ENCODE measurements at regions not wholly inside any gene's neighbourhood (a gene's known extent, or its start where the extent isn't known, plus 50 kb on each side); places are given as distances from the start of the nearest gene placed in this dataset.

- BruUV-seq (replicated peaks): no TSS peak
- POLR2A ChIA-PET (ENCODE audit: unreplicated experiment): no interaction called here
- no peak overlapping the region; the same call in 1 of the 2 replicates for H3K4ac ChIP-seq (ENCODE audit: low read depth, low read length)
- H3K4me2 ChIP-seq (ENCODE audit: low read depth, low read length): no peak overlapping the region
- H2BK15ac ChIP-seq (ENCODE audit: low read depth, low read length): 0 out of 3 replicates have a peak overlapping the region, but pooled peaks have one; percentile 21
- no peak for DNase-seq
- H4K91ac ChIP-seq (ENCODE audit: insufficient read depth, low read depth, low read length): no peak overlapping the region
- H3K23ac ChIP-seq (ENCODE audit: low read depth, low read length): no peak overlapping the region
- in situ Hi-C loops (cut with MboI; ENCODE audit: low sequenced_read_pairs): no loop called here
- H3K4me3 ChIP-seq (ENCODE audit: insufficient read depth, low read depth, low read length): no peak overlapping the region
- peaks cover 14% of the 10 kb centered on the region for H3K9me1 ChIP-seq (ENCODE audit: insufficient read depth, low read length)
- H3K79me1 ChIP-seq (ENCODE audit: low read depth in 1 of 2, low read length in 2 of 2): no peaks in the 10 kb centered on the region
- H2AK5ac ChIP-seq (ENCODE audit: low read depth, low read length): peak overlapping the region; percentile 28; the same call in 1 of the 2 replicates
- TF ChIP-seq MXI1 (IDR thresholded peaks at IDR 0.05; ENCODE audit: borderline replicate concordance, low read depth, low read length) (no peak), NFE2L2 (IDR thresholded peaks at IDR 0.05; ENCODE audit: low read depth, low read length) (no peak), FOS (IDR thresholded peaks at IDR 0.05; ENCODE audit: low read depth, low read length) (no peak), RFX5 (IDR thresholded peaks at IDR 0.05; ENCODE audit: low read depth, low read length) (no peak), RCOR1 (IDR thresholded peaks at IDR 0.05; ENCODE audit: insufficient replicate concordance, low read length) (no peak), CTCF (conservative IDR thresholded peaks at IDR 0.05; ENCODE audit: low read depth, low read length) (no peak), USF2 (IDR thresholded peaks at IDR 0.05; ENCODE audit: low read depth, low read length) (no peak), POLR2A (IDR thresholded peaks at IDR 0.05; ENCODE audit: low read depth, low read length) (no peak), MAFK (IDR thresholded peaks at IDR 0.05; ENCODE audit: low read depth, low read length) (no peak), CHD1 (IDR thresholded peaks at IDR 0.05; ENCODE audit: low read depth, low read length) (no peak), ELK1 (IDR thresholded peaks at IDR 0.05; ENCODE audit: borderline replicate concordance, low read depth, low read length) (no peak), SMC3 (IDR thresholded peaks at IDR 0.05; ENCODE audit: low read depth, low read length) (no peak), CEBPB (IDR thresholded peaks at IDR 0.05; ENCODE audit: low read depth, low read length) (no peak), BHLHE40 (IDR thresholded peaks at IDR 0.05; ENCODE audit: low read depth, low read length) (no peak), RAD21 (IDR thresholded peaks at IDR 0.05; ENCODE audit: low read length) (no peak)
- no peak overlapping the region for H3K56ac ChIP-seq (ENCODE audit: extremely low read depth, insufficient read depth, low read length)
- H3K4me1 ChIP-seq (ENCODE audit: control insufficient read depth, insufficient read depth, low read length): peaks cover 13% of the 10 kb centered on the region
- H4K5ac ChIP-seq (ENCODE audit: low read depth, low read length): no peak overlapping the region
- no peak overlapping the region for H4K8ac ChIP-seq (ENCODE audit: low read depth in 2 of 2, low read length in 2 of 2)
- no peak overlapping the region for H2BK120ac ChIP-seq (ENCODE audit: low read depth, low read length)
- H3K9ac ChIP-seq (ENCODE audit: low read depth, low read length): no peak overlapping the region
- intact Hi-C loops (cut with micrococcal nuclease): loop anchor here (5.0 kb wide), 1 partner anchor 36 kb away; no protein-coding TSS in a partner anchor
- H4K20me1 ChIP-seq (ENCODE audit: insufficient read depth, low read length): no peaks in the 10 kb centered on the region
- H3K27ac ChIP-seq (ENCODE audit: insufficient read depth, low read length): no peak overlapping the region
- dilution Hi-C loops (cut with HindIII; ENCODE audit: low sequenced_read_pairs, unreplicated experiment): no loop called here
- H2BK20ac ChIP-seq (ENCODE audit: low read depth, low read length): no peak overlapping the region
- no peak overlapping the region for H3K14ac ChIP-seq (replicated peaks; ENCODE audit: low read depth, low read length)
- no peaks in the 10 kb centered on the region for H3K36me3 ChIP-seq (ENCODE audit: control insufficient read depth, insufficient read depth, low read length)
- no peak overlapping the region for H2BK5ac ChIP-seq (ENCODE audit: low read depth, low read length, poor library complexity, severe bottlenecking)
- ATAC-seq (ENCODE audit: low read depth): no peak
- H3K9me3 ChIP-seq (ENCODE audit: control insufficient read depth, insufficient read depth, low read length): no peaks in the 10 kb centered on the region
- no peak overlapping the region for H2AK9ac ChIP-seq (replicated peaks; ENCODE audit: low read depth, low read length, poor library complexity)
- no peak overlapping the region for H3K18ac ChIP-seq (ENCODE audit: low read depth, low read length)
- no peak overlapping the region for H2AFZ ChIP-seq (replicated peaks; ENCODE audit: low read length, poor library complexity)
- CTCF ChIA-PET: no interaction called here
- H3K27me3 ChIP-seq (ENCODE audit: control insufficient read depth, insufficient read depth, low read length): no peaks in the 10 kb centered on the region
- no CpG with 5 or more reads among the region's 10 CpGs for WGBS, 2 experiments (ENCODE audit: extremely low coverage in 2 of 2, insufficient read length in 1 of 2)
Measured at GRCh38 chr14:65208548-65208947, 106.2 kb upstream of the MAX start.

Data from IMR-90 (cell line).